HepG2 (cell line): ENCODE measurements at regions not wholly inside any gene's neighbourhood (a gene's known extent, or its start where the extent isn't known, plus 50 kb on each side); places are given as distances from the start of the nearest gene placed in this dataset.

ENCODE experiments used
- ATAC-seq: fragments of 200-7000 bp; cut with Tn5 transposase; 3 replicates; pipeline ENCODE4 v1.9.1; 2020; ENCODE audit warnings: mild to moderate bottlenecking, moderate library complexity
- BruUV-seq: library from RNA; stranded (reverse); fragments of 400-500 nt; replicated peaks from 2 replicates; lab custom pipeline; 2021; lab: Mats Ljungman, UMichigan
- CTCF ChIA-PET: fragments of 300-600 bp; formaldehyde crosslinking; extraction: SDS; loops from one replicate; lab custom pipeline; 2021; ENCODE audit warnings: low total read pairs, inconsistent platforms, low intra/inter-chr PET ratio; lab: Yijun Ruan, JAX
- POLR2A ChIA-PET: fragments of 350-600 bp; sonication (Branson Sonifier 250); formaldehyde crosslinking; loops from one replicate; lab custom pipeline; 2020; ENCODE audit warnings: antibody characterized with exemption, inconsistent platforms; lab: Yijun Ruan, JAX
- DNase-seq: peaks from one replicate; pipeline ENCODE4 v3.0.0-alpha.2; 2015; ENCODE audit warnings: low spot score
- FAIRE-seq: peaks from 3 replicates; lab custom pipeline; 2011; peaks lifted over from hg19 to GRCh38; lab: Jason Lieb, UNC
- H2AFZ ChIP-seq: one replicate; pipeline ENCODE4 v1.6.1; 2011; ENCODE audit warnings: low read length, inconsistent platforms
- H3K27ac ChIP-seq: fragments of 300-600 bp; 3 replicates; pipeline ENCODE4 v1.8.0; 2011; ENCODE audit warnings: mixed run types, mild to moderate bottlenecking, mixed read lengths, low read length, inconsistent platforms; ENCODE audit not compliant: insufficient read depth; ENCODE audit errors: extremely low read length
- H3K27me3 ChIP-seq, 2 experiments: fragments of 200-600 bp in 1 of 2; 2 replicates in 1 of 2; 3 replicates in 1 of 2; pipeline versions ENCODE4 v1.6.0 to v1.8.0; 2011; ENCODE audit warnings: low read length in 2 of 2, mild to moderate bottlenecking in 2 of 2, moderate library complexity in 2 of 2, inconsistent platforms in 1 of 2; ENCODE audit not compliant: insufficient read depth in 2 of 2, control insufficient read depth in 1 of 2
- H3K36me3 ChIP-seq, 2 experiments: fragments of 200-600 bp in 1 of 2; replicated peaks in 1 of 2; 2 replicates in 1 of 2; 3 replicates in 1 of 2; pipeline versions ENCODE4 v1.5.1 to v1.8.0; 2011; ENCODE audit warnings: low read length in 2 of 2, inconsistent platforms in 1 of 2; ENCODE audit not compliant: insufficient read depth in 2 of 2, control insufficient read depth in 1 of 2
- H3K4me1 ChIP-seq: 2 replicates; pipeline ENCODE4 v1.5.1; 2012; ENCODE audit warnings: low read length, inconsistent platforms; ENCODE audit not compliant: insufficient read depth
- H3K4me2 ChIP-seq: 2 replicates; pipeline ENCODE4 v1.6.0; 2011; ENCODE audit warnings: low read depth, low read length, inconsistent platforms
- H3K4me3 ChIP-seq, 3 experiments: fragments of 200-600 bp in 1 of 3; sonication (generic), shearing (Covaris generic) in 1 of 3; replicated peaks in 1 of 3; 2 replicates each; pipeline ENCODE4 v1.5.1; 2011 to 2016; ENCODE audit warnings: low read length in 3 of 3, inconsistent platforms in 2 of 3, low read depth in 2 of 3, mild to moderate bottlenecking in 2 of 3, control low read depth in 1 of 3, mixed read lengths in 1 of 3; ENCODE audit not compliant: insufficient read depth in 1 of 3
- H3K79me2 ChIP-seq: one replicate; pipeline ENCODE4 v1.6.1; 2011; ENCODE audit warnings: low read length, inconsistent platforms; ENCODE audit not compliant: insufficient read depth
- H3K9ac ChIP-seq: 2 replicates; pipeline ENCODE4 v1.6.0; 2011; ENCODE audit warnings: mild to moderate bottlenecking, low read depth, low read length, inconsistent platforms; ENCODE audit not compliant: insufficient read depth
- H3K9me3 ChIP-seq: 2 replicates; pipeline ENCODE4 v1.5.1; 2012; ENCODE audit warnings: mild to moderate bottlenecking, low read length
- H4K20me1 ChIP-seq: 2 replicates; pipeline ENCODE4 v1.6.0; 2011; ENCODE audit warnings: inconsistent platforms, mild to moderate bottlenecking, low read length, moderate library complexity; ENCODE audit not compliant: insufficient read depth
- MTF1 ChIP-seq: sonication (generic); formaldehyde crosslinking; IDR thresholded peaks from 2 replicates; pipeline ENCODE4 v1.5.0; 2020; ENCODE audit warnings: missing genetic modification reagents
- STAG1 ChIP-seq: sonication (generic); formaldehyde crosslinking; IDR thresholded peaks from 2 replicates; pipeline ENCODE4 v1.4.0; 2020; ENCODE audit warnings: missing genetic modification reagents
- ZNF326 ChIP-seq: sonication (generic); formaldehyde crosslinking; IDR thresholded peaks from 2 replicates; pipeline ENCODE4 v1.4.0; 2020; ENCODE audit warnings: missing genetic modification reagents, borderline replicate concordance
- ZNF431 ChIP-seq: sonication (generic); formaldehyde crosslinking; IDR thresholded peaks from 2 replicates; pipeline ENCODE4 v1.9.0; 2022; ENCODE audit warnings: missing genetic modification reagents, low read depth, mild to moderate bottlenecking, borderline replicate concordance
- WGBS: methylation state at CpG from one replicate; pipeline ENCODE4 v1.1.6; 2017; ENCODE audit warnings: low lambda C conversion rate; 5-methylcytosine and 5-hydroxymethylcytosine counted together
- in situ Hi-C: cut with HindIII; loops from 2 replicates; pipeline ENCODE4 v1.10.0; 2017; ENCODE audit warnings: low pct_unique_long_range_greater_than_20kb; ENCODE audit not compliant: extremely low pct_ligation_motif_present
- intact Hi-C: fragments of 100-400 bp; cut with micrococcal nuclease; formaldehyde crosslinking; loops from one replicate; pipeline ENCODE4 v1.10.0; 2022; ENCODE audit not compliant: unreplicated experiment

- CTCF ChIA-PET, result no interaction called here
- FAIRE-seq, result no peak
- no peak overlapping the region for H3K9ac ChIP-seq
- DNase-seq, result no peak
- H4K20me1 ChIP-seq, result no peaks in the 10 kb centered on the region
- TF ChIP-seq STAG1 (CRISPR knock-in tag) (peak; percentile 37), ZNF326 (CRISPR knock-in tag) (no peak)
- no peak overlapping the region for H3K4me3 ChIP-seq
- no peaks in the 10 kb centered on the region for H3K36me3 ChIP-seq
- H3K4me2 ChIP-seq, result no peak overlapping the region
- no peak overlapping the region for H2AFZ ChIP-seq
- peaks cover 0 to 5% of the 10 kb centered on the region in 2 experiments; a peak in 1 of 5 replicates for H3K27me3 ChIP-seq
- no peaks in the 10 kb centered on the region for H3K79me2 ChIP-seq
- H3K27ac ChIP-seq, result no peak overlapping the region
- no peak for ATAC-seq
- no peaks in the 10 kb centered on the region for H3K4me1 ChIP-seq
- peaks cover 5% of the 10 kb centered on the region; the same call in 1 of the 2 replicates for H3K9me3 ChIP-seq
- in situ Hi-C loops, result no loop called here
- POLR2A ChIA-PET, result no interaction called here
- no TSS peak for BruUV-seq
- intact Hi-C loops, result no loop called here
Observed at GRCh38 chr2:168375195-168375798, 80.8 kb upstream of the CERS6 start.

DNA sequence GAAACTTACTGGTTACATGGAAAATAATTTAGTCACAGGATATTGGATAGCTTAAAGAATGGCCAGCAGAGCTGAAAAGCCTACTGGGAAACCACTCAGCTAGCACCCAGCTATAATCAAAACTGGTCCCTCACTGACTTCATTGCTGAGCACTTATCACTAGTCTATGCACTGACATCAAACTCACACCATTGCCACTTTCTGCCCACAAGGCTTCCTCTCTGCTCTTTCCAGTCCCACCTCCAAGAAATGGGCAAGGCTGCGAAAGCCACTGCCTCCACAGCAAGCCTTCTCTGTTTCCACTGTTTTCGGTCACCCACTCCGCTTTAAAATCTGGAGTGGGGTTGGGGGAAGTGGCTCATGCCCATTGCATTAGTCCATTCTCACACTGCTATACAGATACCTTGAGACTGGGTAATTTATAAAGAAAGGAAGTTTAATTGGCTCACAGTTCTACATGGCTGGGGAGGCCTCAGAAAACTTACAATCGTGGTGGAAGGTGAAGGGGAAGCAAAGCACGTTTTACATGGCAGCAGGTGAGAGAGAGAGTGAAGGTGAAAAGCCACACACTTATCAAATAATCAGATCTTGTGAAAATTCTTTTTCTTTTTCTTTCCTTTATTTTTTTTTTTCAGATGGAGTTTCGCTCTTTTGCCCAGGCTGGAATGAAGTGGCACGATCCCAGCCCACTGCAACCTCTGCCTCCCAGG, 77.0 kb upstream of the CERS6 start:
- Histone ChIP-seq H3K4me3 (no peak overlapping the region), H4K20me1 (no peaks in the 10 kb centered on the region), H3K36me3 (no peaks in the 10 kb centered on the region), H3K9me3 (peaks cover 5% of the 10 kb centered on the region; the same call in 1 of the 2 replicates), H2AFZ (no peak overlapping the region)
- no TSS peak for BruUV-seq
- DNase-seq, result no peak
- TF ChIP-seq MTF1 (CRISPR knock-in tag), result no peak
- 0 out of 2 replicates have a peak, but pooled peaks have one; percentile 28 for TF ChIP-seq ZNF431
- TF ChIP-seq, all 625 proteins: peak for 1
- Histone ChIP-seq H3K27me3 (no peaks in the 10 kb centered on the region), H3K79me2 (no peaks in the 10 kb centered on the region), H3K4me1 (no peaks in the 10 kb centered on the region), H3K27ac (no peak overlapping the region), H3K4me2 (no peak overlapping the region), H3K9ac (no peak overlapping the region)
- POLR2A ChIA-PET, result no interaction called here
- ATAC-seq (no peak), FAIRE-seq (no peak)
- intact Hi-C loops (no loop called here), in situ Hi-C loops (no loop called here)
- CTCF ChIA-PET, result no interaction called here
- 34% methylated on average over 7 of the region's 7 CpGs for WGBS
